ENCODE measurements at regions not wholly inside any gene's neighbourhood (a gene's known extent, or its start where the extent isn't known, plus 50 kb on each side); places are given as distances from the start of the nearest gene placed in this dataset.

DNA sequence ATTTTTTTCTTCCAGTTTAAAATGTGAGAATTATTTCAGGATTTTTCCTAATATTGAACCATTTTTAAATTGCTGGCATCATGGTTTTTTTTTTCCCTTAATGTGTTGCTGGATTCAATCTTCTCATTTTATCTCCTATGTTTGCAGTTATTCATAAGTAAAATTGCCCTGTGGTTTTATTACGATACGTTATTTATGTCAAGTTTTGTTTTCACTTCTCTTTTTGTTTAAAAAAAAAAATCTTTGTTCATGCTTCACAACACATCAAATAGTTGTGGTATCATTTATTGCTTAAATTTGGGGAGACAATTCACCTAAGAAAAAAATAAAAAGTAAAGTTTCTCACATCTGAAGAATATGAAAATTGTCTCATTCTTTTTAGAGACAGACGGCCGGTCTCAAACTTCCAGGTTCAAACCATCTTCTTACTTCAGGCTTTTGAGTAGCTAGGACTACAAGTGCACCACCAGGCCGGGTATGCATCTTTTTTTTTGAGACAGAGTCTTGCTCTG lies 239.3 kb upstream of the ID4 start:
- no peak for DNase-seq (ENCODE audit: low read depth in 2 of 2)
- no peak overlapping the region for H3K4me3 ChIP-seq (replicated peaks in 1 of 2; ENCODE audit: low read depth in 2 of 2, low read length in 2 of 2)
- TF ChIP-seq CTCF (IDR thresholded peaks at IDR 0.05; ENCODE audit: low read depth, low read length), result no peak

DNA sequence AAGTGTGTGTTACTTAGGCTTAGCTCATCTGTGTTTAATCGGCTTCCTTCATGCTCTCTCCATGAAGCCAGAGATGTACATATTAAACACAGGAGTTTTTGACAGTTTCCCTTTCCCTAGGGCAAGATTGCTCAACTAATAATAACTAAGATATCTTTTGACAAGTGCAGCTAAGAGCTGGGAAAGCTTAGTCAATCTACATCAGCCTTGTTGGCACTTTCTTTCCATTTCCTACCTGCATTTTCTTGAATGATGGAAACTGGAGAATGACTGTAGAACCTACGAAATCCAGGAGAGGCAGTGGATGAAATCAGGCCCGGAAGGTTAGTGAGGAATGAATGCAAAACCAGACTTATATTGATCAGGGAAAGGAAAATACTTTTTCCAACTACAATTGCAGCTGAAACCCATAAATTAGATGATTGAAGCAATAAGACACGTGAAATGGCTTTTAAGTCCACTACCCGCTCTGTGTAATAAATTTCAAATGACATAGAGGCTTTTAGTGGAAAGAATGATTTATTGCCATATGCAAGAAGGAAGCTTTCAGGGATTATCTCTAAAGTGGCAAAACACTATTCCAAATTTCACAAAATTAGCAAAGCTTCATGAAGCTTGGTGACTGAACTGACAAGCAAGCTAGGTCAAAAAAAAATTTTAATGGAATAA lies 237.2 kb upstream of the ID4 start:
- no peak overlapping the region for H3K4me3 ChIP-seq (replicated peaks in 1 of 2; ENCODE audit: low read depth in 2 of 2, low read length in 2 of 2)
- TF ChIP-seq CTCF (IDR thresholded peaks at IDR 0.05; ENCODE audit: low read depth, low read length), result no peak

GRCh38 chr6:19602434-19603013 lies 234.6 kb upstream of the ID4 start:
- no peak for TF ChIP-seq CTCF (IDR thresholded peaks at IDR 0.05; ENCODE audit: low read depth, low read length)
- H3K4me3 ChIP-seq (replicated peaks in 1 of 2; ENCODE audit: low read depth in 2 of 2, low read length in 2 of 2), result no peak overlapping the region
- no peak for DNase-seq (ENCODE audit: low read depth in 2 of 2)

More for the DNA sequence above, 237.2 kb upstream of the ID4 start:
- DNase-seq (ENCODE audit: low read depth in 2 of 2), result no peak

DNA sequence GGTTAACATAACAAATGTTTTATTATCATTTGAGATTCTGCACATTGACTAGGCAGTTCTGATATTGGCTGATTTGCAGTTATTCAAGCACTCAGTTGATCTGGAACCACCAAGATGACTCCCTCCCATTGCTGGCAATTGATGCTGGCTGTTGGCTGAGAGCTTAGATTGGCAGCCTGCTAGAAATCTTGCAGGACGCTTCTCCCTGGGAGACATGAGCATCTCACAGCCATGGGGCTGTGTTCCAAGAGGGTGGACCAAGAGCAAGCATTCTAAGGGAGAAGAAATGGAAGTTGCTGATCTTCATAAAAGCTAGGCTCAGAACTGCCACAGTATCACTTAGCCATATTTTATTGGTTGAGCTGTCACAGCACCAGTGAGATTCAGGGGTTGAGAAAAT lies 233.4 kb upstream of the ID4 start:
- no peak for TF ChIP-seq CTCF (IDR thresholded peaks at IDR 0.05; ENCODE audit: low read depth, low read length)
- DNase-seq (ENCODE audit: low read depth in 2 of 2), result peak in 1 of 2 donors; percentile 1
- no peak overlapping the region for H3K4me3 ChIP-seq (replicated peaks in 1 of 2; ENCODE audit: low read depth in 2 of 2, low read length in 2 of 2)

GRCh38 chr6:19605624-19606023 lies 231.5 kb upstream of the ID4 start:
- no peak overlapping the region for H3K4me3 ChIP-seq (replicated peaks in 1 of 2; ENCODE audit: low read depth in 2 of 2, low read length in 2 of 2)
- no peak for DNase-seq (ENCODE audit: low read depth in 2 of 2)

GRCh38 chr6:19608546-19608945 lies 228.6 kb upstream of the ID4 start:
- H3K4me3 ChIP-seq (replicated peaks in 1 of 2; ENCODE audit: low read depth in 2 of 2, low read length in 2 of 2), result no peak overlapping the region
- no peak for TF ChIP-seq CTCF (IDR thresholded peaks at IDR 0.05; ENCODE audit: low read depth, low read length)
- no peak for DNase-seq (ENCODE audit: low read depth in 2 of 2)

More at GRCh38 chr6:19605624-19606023, 231.5 kb upstream of the ID4 start:
- TF ChIP-seq CTCF (IDR thresholded peaks at IDR 0.05; ENCODE audit: low read depth, low read length), result no peak

All from cardiac fibroblast (primary cell).